Progenitor cell of endocrine pancreas (in vitro differentiated cells): ENCODE measurements at regions not wholly inside any gene's neighbourhood (a gene's known extent, or its start where the extent isn't known, plus 50 kb on each side); places are given as distances from the start of the nearest gene placed in this dataset.

Experiments used
- DNase-seq: peaks from one replicate; pipeline ENCODE4 v3.0.0; 2021; ENCODE audit warnings: low spot score; ENCODE audit not compliant: unreplicated experiment
- H3K27ac Mint-ChIP-seq: 2 replicates; pipeline ENCODE4 v1.8.0; 2021; ENCODE audit warnings: mild to moderate bottlenecking, moderate library complexity, mixed read lengths
- H3K27me3 Mint-ChIP-seq: 2 replicates; pipeline ENCODE4 v1.8.0; 2021; ENCODE audit warnings: mixed read lengths
- H3K36me3 Mint-ChIP-seq: 2 replicates; pipeline ENCODE4 v1.8.0; 2022; ENCODE audit warnings: mixed read lengths; ENCODE audit not compliant: insufficient read depth
- H3K4me1 Mint-ChIP-seq: 2 replicates; pipeline ENCODE4 v1.8.0; 2021; ENCODE audit warnings: low read depth, mixed read lengths
- H3K4me3 Mint-ChIP-seq: 2 replicates; pipeline ENCODE4 v1.8.0; 2021; ENCODE audit warnings: low read depth, mild to moderate bottlenecking, moderate library complexity, mixed read lengths
- H3K9me3 Mint-ChIP-seq: 2 replicates; pipeline ENCODE4 v1.8.0; 2021; ENCODE audit warnings: low read depth, mixed read lengths
- CTCF ChIP-seq: fragments of 200-600 bp; sonication (generic); IDR thresholded peaks from one replicate; pipeline ENCODE4 v1.5.0; 2021; ENCODE audit warnings: antibody characterized with exemption, mild to moderate bottlenecking; ENCODE audit not compliant: unreplicated experiment

- no peak for TF ChIP-seq CTCF
- Mint-ChIP-seq H3K36me3 (no peaks in the 10 kb centered on the region), H3K9me3 (no peaks in the 10 kb centered on the region), H3K27me3 (no peaks in the 10 kb centered on the region), H3K4me3 (no peak overlapping the region), H3K27ac (no peak overlapping the region), H3K4me1 (no peaks in the 10 kb centered on the region)
- no peak for DNase-seq
Observed at GRCh38 chr3:154584974-154585373, 155.0 kb upstream of the GPR149 start.

GRCh38 chr3:154584041-154584440 is 154.1 kb upstream of the GPR149 start:
- Mint-ChIP-seq H3K9me3 (no peaks in the 10 kb centered on the region), H3K27ac (no peak overlapping the region), H3K27me3 (no peaks in the 10 kb centered on the region), H3K4me1 (no peaks in the 10 kb centered on the region), H3K36me3 (no peaks in the 10 kb centered on the region), H3K4me3 (no peak overlapping the region)
- no peak for TF ChIP-seq CTCF
- DNase-seq: no peak

GRCh38 chr3:154583086-154583634 is 153.2 kb upstream of the GPR149 start:
- Mint-ChIP-seq H3K4me1 (no peaks in the 10 kb centered on the region), H3K4me3 (no peak overlapping the region), H3K9me3 (no peaks in the 10 kb centered on the region), H3K36me3 (no peaks in the 10 kb centered on the region), H3K27ac (no peak overlapping the region), H3K27me3 (no peaks in the 10 kb centered on the region)
- DNase-seq: no peak
- TF ChIP-seq CTCF: no peak

- H3K36me3 Mint-ChIP-seq: no peaks in the 10 kb centered on the region
- TF ChIP-seq CTCF: no peak
- H3K9me3 Mint-ChIP-seq: no peaks in the 10 kb centered on the region
- DNase-seq: no peak
- no peak overlapping the region for H3K27ac Mint-ChIP-seq
- no peaks in the 10 kb centered on the region for H3K27me3 Mint-ChIP-seq
- H3K4me3 Mint-ChIP-seq: no peak overlapping the region
- H3K4me1 Mint-ChIP-seq: no peaks in the 10 kb centered on the region
Observed at GRCh38 chr3:154582501-154582900, 152.5 kb upstream of the GPR149 start.

- Mint-ChIP-seq H3K36me3 (no peaks in the 10 kb centered on the region), H3K4me1 (peaks cover 8% of the 10 kb centered on the region), H3K9me3 (peaks cover 5% of the 10 kb centered on the region), H3K27me3 (no peaks in the 10 kb centered on the region), H3K27ac (no peak overlapping the region), H3K4me3 (no peak overlapping the region)
- TF ChIP-seq CTCF: no peak
- DNase-seq: no peak
Observed at GRCh38 chr3:154571553-154572226, 141.7 kb upstream of the GPR149 start.
